ENCODE measurements at regions not wholly inside any gene's neighbourhood (a gene's known extent, or its start where the extent isn't known, plus 50 kb on each side); places are given as distances from the start of the nearest gene placed in this dataset.

DNA sequence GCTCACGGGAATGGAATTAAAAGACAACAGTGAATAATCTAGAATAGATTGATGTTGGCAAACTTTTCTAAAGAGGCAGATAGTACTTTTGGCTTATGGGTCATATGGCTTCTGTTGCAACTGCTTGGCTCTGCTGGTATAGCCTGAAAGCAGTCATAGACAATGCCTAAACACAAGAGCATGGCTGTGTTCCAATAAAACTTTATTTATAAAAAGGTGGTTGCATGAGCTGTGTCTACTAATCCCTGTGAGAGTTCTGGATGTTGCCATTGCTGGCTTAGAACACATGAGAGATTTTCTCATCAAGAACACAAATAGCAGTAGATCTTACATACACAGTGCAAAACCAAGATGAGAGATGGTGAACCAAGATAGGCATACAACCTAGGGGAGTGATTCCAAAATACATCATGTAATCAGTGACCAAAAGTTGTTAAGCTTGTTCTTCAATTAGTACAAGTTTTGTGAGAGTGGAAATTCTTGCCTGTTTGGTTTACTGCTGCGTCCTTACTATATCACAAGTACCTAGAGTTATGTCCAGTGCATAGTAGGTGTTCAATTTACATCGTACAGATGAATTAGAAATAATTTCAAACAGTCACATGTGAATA is 380.0 kb downstream of the METTL4 start:
- TF ChIP-seq FOXP2 (optimal IDR thresholded peaks at IDR 0.05; ENCODE audit: control extremely low read depth, extremely low read length, insufficient read depth) (no peak), EZH2 (IDR thresholded peaks at IDR 0.05) (no peak), POLR2AphosphoS5 (IDR thresholded peaks at IDR 0.05; ENCODE audit: borderline replicate concordance, low read depth, low read length) (no peak)
- no peaks in the 10 kb centered on the region for H3K9me3 ChIP-seq (ENCODE audit: low read depth, low read length)
- H3K9ac ChIP-seq (ENCODE audit: insufficient read length): no peak overlapping the region
- no peak overlapping the region for H3K27ac ChIP-seq
- DNase-seq (ENCODE audit: low read depth, low spot score): no peak
- H3K36me3 ChIP-seq (ENCODE audit: insufficient read depth, low read length): no peaks in the 10 kb centered on the region
- no peak overlapping the region for H3K4me3 ChIP-seq

DNA sequence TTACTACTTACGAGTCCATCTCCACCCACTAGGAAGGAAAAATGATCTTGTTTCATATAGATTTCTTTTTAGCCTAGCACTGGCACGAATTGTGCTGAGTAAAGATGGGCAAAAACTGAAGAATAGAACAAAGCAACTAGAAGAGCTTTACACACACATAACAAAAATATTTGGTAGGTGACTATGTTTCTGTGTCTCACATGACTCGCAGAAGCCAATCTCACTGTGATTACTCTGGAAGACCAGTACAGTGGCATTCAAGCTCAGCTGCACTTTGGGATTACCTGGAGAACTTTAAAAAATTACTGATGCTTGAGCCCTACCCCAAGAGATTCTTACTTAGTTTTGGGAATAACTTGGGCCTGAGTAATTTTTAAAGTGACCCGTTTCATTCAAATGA is 378.7 kb downstream of the METTL4 start:
- no peaks in the 10 kb centered on the region for H3K9me3 ChIP-seq (ENCODE audit: low read depth, low read length)
- H3K27ac ChIP-seq: no peak overlapping the region
- H3K9ac ChIP-seq (ENCODE audit: insufficient read length): no peak overlapping the region
- no peak for DNase-seq (ENCODE audit: low read depth, low spot score)
- TF ChIP-seq EZH2 (IDR thresholded peaks at IDR 0.05): no peak
- no peak for TF ChIP-seq FOXP2 (optimal IDR thresholded peaks at IDR 0.05; ENCODE audit: control extremely low read depth, extremely low read length, insufficient read depth)
- no peak for TF ChIP-seq POLR2AphosphoS5 (IDR thresholded peaks at IDR 0.05; ENCODE audit: borderline replicate concordance, low read depth, low read length)
- H3K36me3 ChIP-seq (ENCODE audit: insufficient read depth, low read length): no peaks in the 10 kb centered on the region
- H3K4me3 ChIP-seq: no peak overlapping the region

DNA sequence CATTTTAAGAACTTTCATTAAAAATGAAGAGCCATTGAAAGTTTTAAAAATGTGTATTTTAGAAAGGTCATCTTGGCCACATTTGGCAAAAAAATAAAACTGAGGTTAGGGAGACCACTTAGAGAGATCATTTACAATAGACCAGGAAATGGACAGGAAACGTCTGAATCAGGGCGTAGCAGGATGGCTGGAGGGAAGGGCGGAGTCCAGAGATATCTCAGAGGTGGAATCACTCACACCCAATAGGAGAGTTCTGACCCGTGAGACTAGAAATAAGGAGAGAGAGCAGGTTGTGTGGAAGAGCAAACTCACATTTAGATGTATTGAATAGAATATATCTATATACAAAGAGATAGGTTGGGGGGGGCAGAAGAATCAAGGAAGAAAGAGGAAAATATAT is 373.4 kb downstream of the METTL4 start:
- no peak overlapping the region for H3K9ac ChIP-seq (ENCODE audit: insufficient read length)
- DNase-seq (ENCODE audit: low read depth, low spot score): no peak
- H3K36me3 ChIP-seq (ENCODE audit: insufficient read depth, low read length): no peaks in the 10 kb centered on the region
- no peak overlapping the region for H3K4me3 ChIP-seq
- TF ChIP-seq EZH2 (IDR thresholded peaks at IDR 0.05) (no peak), FOXP2 (optimal IDR thresholded peaks at IDR 0.05; ENCODE audit: control extremely low read depth, extremely low read length, insufficient read depth) (no peak), POLR2AphosphoS5 (IDR thresholded peaks at IDR 0.05; ENCODE audit: borderline replicate concordance, low read depth, low read length) (no peak)
- no peaks in the 10 kb centered on the region for H3K9me3 ChIP-seq (ENCODE audit: low read depth, low read length)
- no peak overlapping the region for H3K27ac ChIP-seq

DNA sequence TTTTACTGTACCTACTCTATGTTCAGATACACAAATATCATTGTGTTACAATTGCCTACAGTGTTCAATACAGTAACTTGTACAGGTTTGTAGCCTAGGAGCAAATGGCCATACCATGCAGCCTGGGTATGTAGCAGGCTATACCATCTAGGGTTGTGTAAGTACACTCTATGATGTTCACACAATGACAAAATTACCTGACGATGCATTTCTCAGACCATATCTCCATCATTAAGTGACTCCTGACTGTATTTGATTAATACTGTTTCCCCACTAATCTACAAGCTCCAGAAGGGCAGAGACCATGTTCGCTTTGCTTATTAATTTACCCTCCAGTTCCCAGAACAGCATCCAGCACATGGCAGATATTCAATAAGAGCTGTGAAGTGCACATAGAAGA is 372.2 kb downstream of the METTL4 start:
- Histone ChIP-seq H3K9ac (ENCODE audit: insufficient read length) (no peak overlapping the region), H3K36me3 (ENCODE audit: insufficient read depth, low read length) (no peaks in the 10 kb centered on the region), H3K4me3 (no peak overlapping the region), H3K9me3 (ENCODE audit: low read depth, low read length) (no peaks in the 10 kb centered on the region), H3K27ac (no peak overlapping the region)
- TF ChIP-seq POLR2AphosphoS5 (IDR thresholded peaks at IDR 0.05; ENCODE audit: borderline replicate concordance, low read depth, low read length): no peak
- no peak for DNase-seq (ENCODE audit: low read depth, low spot score)

DNA sequence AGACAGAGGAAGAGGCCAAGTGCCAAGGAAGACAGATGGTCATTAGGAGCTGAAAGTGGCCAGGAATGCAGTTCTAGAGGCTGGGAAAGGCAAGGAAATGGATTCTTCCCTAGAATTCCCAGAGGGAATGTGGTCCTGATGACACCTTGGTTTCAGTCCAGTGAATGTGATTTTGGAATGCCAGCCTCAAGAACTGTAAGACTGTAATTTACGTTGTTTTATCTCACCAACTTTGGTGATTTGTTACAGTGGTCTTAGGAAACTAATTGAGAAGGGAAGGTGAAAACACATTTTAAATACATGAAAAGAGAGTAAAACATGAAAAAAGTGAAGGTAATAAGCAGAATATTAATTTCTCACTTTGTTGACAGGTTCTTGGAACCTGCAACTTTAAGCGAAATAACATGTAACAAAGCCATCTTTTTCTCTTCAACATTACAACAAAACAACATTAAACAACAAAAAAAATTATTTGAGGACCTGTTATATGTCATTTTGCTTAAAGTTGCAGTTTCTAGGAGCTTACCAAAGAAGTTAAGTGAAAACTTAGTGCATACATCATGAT is 370.2 kb downstream of the METTL4 start:
- DNase-seq (ENCODE audit: low read depth, low spot score): no peak
- no peaks in the 10 kb centered on the region for H3K9me3 ChIP-seq (ENCODE audit: low read depth, low read length)
- no peak overlapping the region for H3K27ac ChIP-seq
- H3K36me3 ChIP-seq (ENCODE audit: insufficient read depth, low read length): no peaks in the 10 kb centered on the region
- H3K4me3 ChIP-seq: no peak overlapping the region
- no peak overlapping the region for H3K9ac ChIP-seq (ENCODE audit: insufficient read length)
- TF ChIP-seq POLR2AphosphoS5 (IDR thresholded peaks at IDR 0.05; ENCODE audit: borderline replicate concordance, low read depth, low read length) (no peak), FOXP2 (optimal IDR thresholded peaks at IDR 0.05; ENCODE audit: control extremely low read depth, extremely low read length, insufficient read depth) (no peak), EZH2 (IDR thresholded peaks at IDR 0.05) (no peak)

DNA sequence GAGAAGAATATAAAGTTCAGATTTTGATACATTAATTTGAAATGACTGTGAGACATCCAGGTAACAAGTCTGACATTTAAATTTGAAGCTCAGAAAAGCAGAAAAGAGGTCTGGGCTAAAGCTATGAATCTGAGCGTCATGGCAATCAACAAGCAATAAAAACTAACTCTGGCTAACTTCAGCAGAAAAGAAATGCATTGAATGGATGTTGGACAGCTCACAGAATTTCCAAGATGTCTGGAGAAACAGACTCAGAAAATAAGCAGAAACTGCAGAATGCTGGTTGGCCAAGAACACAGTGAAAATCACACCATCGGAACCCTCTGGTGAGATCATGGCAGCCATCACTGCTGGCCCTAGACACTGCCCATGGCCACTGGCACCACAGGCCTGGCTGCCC is 366.6 kb downstream of the METTL4 start:
- no peaks in the 10 kb centered on the region for H3K9me3 ChIP-seq (ENCODE audit: low read depth, low read length)
- TF ChIP-seq FOXP2 (optimal IDR thresholded peaks at IDR 0.05; ENCODE audit: control extremely low read depth, extremely low read length, insufficient read depth): no peak
- no peak for TF ChIP-seq EZH2 (IDR thresholded peaks at IDR 0.05)
- TF ChIP-seq POLR2AphosphoS5 (IDR thresholded peaks at IDR 0.05; ENCODE audit: borderline replicate concordance, low read depth, low read length): no peak
- no peak overlapping the region for H3K9ac ChIP-seq (ENCODE audit: insufficient read length)
- H3K36me3 ChIP-seq (ENCODE audit: insufficient read depth, low read length): no peaks in the 10 kb centered on the region
- DNase-seq (ENCODE audit: low read depth, low spot score): no peak
- H3K27ac ChIP-seq: no peak overlapping the region
- H3K4me3 ChIP-seq: no peak overlapping the region

DNA sequence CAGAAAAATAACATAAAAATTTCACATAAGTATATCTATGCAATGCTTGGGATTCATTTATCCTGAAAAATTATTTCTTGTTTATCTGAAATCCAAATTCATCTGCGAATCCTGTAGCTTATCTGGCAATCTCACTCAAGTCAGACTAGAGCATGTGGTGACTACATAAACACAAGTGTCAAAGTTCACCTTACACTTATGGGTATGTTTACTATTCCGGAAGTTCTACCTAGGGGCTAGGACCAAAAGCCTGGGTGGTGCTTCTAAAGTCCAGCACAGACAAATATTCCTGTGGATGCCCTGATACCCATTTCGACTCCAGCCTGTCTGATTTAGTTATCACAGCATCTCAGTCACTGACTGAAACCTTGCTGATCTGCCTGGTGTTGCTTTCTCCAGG is 364.0 kb downstream of the METTL4 start:
- TF ChIP-seq EZH2 (IDR thresholded peaks at IDR 0.05): no peak
- Histone ChIP-seq H3K27ac (no peak overlapping the region), H3K9ac (ENCODE audit: insufficient read length) (no peak overlapping the region), H3K9me3 (ENCODE audit: low read depth, low read length) (no peaks in the 10 kb centered on the region), H3K36me3 (ENCODE audit: insufficient read depth, low read length) (no peaks in the 10 kb centered on the region), H3K4me3 (no peak overlapping the region)
- DNase-seq (ENCODE audit: low read depth, low spot score): no peak

DNA sequence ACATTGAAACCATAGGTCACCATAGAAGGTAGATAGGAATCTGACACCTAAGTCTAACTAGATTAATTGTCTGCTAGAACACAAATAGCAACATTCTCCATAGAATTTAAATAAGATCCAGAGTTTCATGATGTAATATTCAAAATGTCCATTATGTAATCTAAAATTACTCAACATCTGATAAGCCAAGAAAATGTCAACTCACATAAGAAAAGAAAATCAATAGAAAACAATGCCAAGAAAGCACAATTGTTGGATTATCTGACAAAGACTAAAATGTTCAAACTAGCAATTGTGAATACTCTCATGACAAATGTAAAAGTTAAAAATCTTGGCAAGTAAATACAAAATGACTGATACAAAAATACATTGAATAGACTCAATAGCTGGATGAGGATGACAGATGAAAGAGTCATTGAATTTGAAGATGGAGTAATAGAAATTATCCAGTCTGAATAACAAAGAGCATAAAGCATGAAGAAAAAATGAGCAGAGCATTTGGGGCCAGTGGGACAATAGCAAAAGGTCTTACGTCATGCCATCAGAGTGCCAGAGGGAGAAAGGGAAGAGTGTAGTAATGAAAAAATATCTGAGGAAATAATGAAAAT is 358.6 kb downstream of the METTL4 start:
- TF ChIP-seq POLR2AphosphoS5 (IDR thresholded peaks at IDR 0.05; ENCODE audit: borderline replicate concordance, low read depth, low read length): no peak
- TF ChIP-seq FOXP2 (optimal IDR thresholded peaks at IDR 0.05; ENCODE audit: control extremely low read depth, extremely low read length, insufficient read depth): no peak
- TF ChIP-seq EZH2 (IDR thresholded peaks at IDR 0.05): no peak

DNA sequence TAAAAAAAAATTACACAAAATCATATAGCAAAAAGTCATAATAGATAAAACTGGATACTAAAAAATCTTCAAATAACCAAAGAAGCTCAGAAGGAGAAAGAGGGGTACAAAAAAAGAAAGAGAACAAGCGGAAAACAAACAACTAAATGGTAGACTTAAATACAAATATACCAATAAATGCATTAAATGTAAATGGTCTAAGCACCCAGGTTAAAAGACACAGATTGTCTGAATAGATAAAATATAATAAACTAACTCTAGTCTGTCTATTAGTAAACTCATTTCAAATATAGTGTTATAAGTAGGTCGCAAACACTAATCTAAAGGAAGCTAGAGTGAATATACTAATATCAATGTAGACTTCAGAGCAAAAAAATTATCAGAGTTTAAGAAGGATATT is 357.4 kb downstream of the METTL4 start:
- no peaks in the 10 kb centered on the region for H3K36me3 ChIP-seq (ENCODE audit: insufficient read depth, low read length)
- H3K9me3 ChIP-seq (ENCODE audit: low read depth, low read length): no peaks in the 10 kb centered on the region
- no peak overlapping the region for H3K9ac ChIP-seq (ENCODE audit: insufficient read length)
- no peak overlapping the region for H3K4me3 ChIP-seq
- DNase-seq (ENCODE audit: low read depth, low spot score): no peak
- TF ChIP-seq FOXP2 (optimal IDR thresholded peaks at IDR 0.05; ENCODE audit: control extremely low read depth, extremely low read length, insufficient read depth) (no peak), EZH2 (IDR thresholded peaks at IDR 0.05) (no peak), POLR2AphosphoS5 (IDR thresholded peaks at IDR 0.05; ENCODE audit: borderline replicate concordance, low read depth, low read length) (no peak)
- H3K27ac ChIP-seq: no peak overlapping the region

More for the DNA sequence above, 358.6 kb downstream of the METTL4 start:
- Histone ChIP-seq H3K9me3 (ENCODE audit: low read depth, low read length) (no peaks in the 10 kb centered on the region), H3K36me3 (ENCODE audit: insufficient read depth, low read length) (no peaks in the 10 kb centered on the region), H3K27ac (no peak overlapping the region), H3K9ac (ENCODE audit: insufficient read length) (no peak overlapping the region), H3K4me3 (no peak overlapping the region)
- no peak for DNase-seq (ENCODE audit: low read depth, low spot score)
